Astrocyte of the spinal cord (primary cell): ENCODE measurements at regions not wholly inside any gene's neighbourhood (a gene's known extent, or its start where the extent isn't known, plus 50 kb on each side); places are given as distances from the start of the nearest gene placed in this dataset.

Source experiments
- DNase-seq: peaks from one replicate; pipeline ENCODE4 v3.0.0; 2011; ENCODE audit warnings: low read depth, low spot score
- H3K4me3 ChIP-seq: 2 replicates; pipeline ENCODE4 v1.5.1; 2011; ENCODE audit warnings: low read depth, mild to moderate bottlenecking, low read length, moderate library complexity
- CTCF ChIP-seq: IDR thresholded peaks from 2 replicates; pipeline ENCODE4 v1.5.1; 2012; ENCODE audit warnings: low read depth, mild to moderate bottlenecking, low read length, inconsistent platforms
- in situ Hi-C: cut with HindIII; loops from 2 replicates; pipeline ENCODE4 v1.10.0; 2017; ENCODE audit warnings: low sequenced_read_pairs

DNA sequence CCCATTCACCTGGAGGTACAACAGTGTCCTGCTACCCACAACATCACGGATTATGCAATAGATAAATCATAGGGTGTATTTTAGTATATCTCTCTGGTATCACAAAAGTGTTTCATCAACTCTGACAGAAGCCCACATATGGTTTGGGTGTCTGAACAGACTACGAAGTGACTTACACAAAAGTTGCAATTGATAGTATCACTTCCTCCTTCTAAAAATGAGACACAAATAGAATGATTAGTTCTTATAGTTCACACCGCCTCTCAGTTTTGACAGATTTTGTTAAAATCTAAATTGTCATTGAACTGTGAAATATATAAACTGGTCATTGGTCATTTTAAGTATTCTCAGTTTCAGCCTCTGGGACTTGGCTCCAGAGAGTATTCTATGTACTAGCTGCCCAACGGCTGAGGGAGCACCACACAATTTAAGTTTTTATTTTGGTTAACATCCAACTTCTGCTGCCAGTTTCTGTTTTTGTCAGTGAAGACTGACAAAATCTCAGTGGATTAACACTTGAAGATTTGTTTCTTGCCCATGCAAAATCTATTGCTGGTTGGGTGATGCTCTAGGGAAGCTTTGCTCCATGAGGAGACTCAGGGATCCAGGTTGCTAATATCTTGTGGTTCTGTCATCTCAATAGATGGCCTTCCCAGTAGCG lies 113.8 kb upstream of the PUDP start:
- no peak for TF ChIP-seq CTCF
- in situ Hi-C loops: no loop called here

DNA sequence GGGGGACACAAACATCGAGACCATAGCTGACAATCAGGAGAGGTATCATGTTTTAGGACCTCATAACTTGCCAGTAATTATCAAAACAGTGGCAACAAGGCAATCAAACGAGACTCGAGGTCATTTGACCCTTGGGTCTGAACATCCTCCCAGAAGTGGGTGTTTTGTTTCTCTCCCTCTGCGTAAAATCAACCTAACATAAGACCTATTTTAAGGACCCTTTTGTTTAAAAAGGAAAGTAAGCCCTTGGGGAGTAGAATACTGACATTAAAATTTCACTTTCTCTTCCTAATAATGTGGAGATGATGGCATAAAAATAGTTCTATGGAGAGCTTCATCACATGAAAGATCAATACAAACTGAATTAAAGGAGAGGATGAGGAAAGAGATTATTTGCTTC lies 106.2 kb upstream of the PUDP start:
- in situ Hi-C loops: no loop called here
- DNase-seq: no peak
- no peak for TF ChIP-seq CTCF
- no peak overlapping the region for H3K4me3 ChIP-seq

More for the DNA sequence above, 113.8 kb upstream of the PUDP start:
- no peak overlapping the region for H3K4me3 ChIP-seq
- no peak for DNase-seq

DNA sequence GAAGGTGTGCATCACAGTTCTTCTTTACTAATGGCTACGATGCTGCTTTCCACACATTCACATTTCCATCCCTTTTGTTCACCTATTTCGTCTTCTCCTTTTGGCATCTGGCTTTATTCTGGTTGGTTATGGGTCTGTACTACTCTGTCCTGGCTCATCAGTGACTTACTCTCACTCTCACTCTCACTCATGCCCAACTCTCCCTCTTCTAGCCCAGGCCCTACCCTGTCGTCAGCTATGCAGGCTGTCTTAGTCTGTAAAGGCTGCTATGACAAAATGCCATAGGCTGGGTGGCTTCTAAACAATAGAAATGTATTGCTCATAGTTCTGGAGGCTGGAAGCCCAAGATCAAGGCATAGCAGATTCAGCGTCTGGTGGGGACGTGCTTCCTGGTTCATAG lies 105.6 kb upstream of the PUDP start:
- TF ChIP-seq CTCF: no peak
- no peak overlapping the region for H3K4me3 ChIP-seq
- in situ Hi-C loops: no loop called here
- no peak for DNase-seq

DNA sequence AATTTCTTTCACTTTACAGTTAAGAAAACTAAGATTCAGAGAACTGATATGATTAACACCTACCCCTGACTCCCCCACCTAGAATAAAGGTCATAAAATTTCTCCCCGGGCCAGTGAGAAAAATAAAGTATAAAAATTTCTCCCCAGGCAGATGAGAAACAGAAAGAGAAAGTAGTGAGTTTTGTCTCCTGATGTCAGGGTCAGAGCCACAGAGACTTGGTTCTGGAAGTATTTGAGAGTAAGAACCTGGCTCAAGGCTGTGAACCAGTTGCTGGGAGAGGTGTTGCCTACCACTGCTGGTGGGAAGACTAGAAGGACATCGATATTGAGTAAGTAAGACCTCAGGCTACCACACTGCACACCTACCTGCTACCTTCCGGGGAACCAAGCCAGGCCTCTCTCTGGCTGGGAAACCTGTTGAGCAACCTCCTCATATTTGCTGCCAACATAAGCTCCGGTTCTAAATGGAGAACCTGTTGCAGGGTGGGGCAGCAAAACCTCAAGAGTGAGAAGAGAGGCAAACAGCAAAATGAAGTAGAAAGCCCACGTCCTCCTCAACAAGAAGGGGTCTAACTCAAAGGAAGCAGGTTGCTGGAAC lies 104.2 kb upstream of the PUDP start:
- no peak for TF ChIP-seq CTCF
- in situ Hi-C loops: no loop called here
- DNase-seq: no peak
- H3K4me3 ChIP-seq: no peak overlapping the region

- no peak for TF ChIP-seq CTCF
- in situ Hi-C loops: no loop called here
- H3K4me3 ChIP-seq: no peak overlapping the region
Measured at GRCh38 chrX:7247346-7247745, 99.4 kb upstream of the PUDP start.

DNA sequence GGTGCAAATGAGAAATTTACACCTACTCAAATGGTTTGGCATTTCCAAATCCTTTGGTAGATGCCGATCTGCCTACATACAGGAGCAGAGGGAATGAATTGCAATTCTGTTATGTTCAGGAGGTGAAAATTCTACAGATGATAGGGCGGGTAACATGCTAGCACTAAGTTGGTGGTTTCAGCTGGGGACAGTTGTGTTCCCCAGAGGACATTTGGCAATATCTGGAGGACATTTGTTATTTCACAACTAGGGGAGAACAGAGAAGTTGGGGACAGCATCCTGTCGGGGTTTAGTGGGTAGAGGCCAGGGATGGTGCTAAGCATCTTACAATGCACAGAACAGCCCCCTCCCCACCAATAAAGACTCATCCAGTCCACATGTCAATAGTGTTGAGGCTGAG lies 96.5 kb upstream of the PUDP start:
- no peak overlapping the region for H3K4me3 ChIP-seq
- no peak for DNase-seq
- in situ Hi-C loops: no loop called here
- TF ChIP-seq CTCF: no peak

More at GRCh38 chrX:7247346-7247745, 99.4 kb upstream of the PUDP start:
- DNase-seq: no peak
